Panc1 (cell line): ENCODE measurements at regions not wholly inside any gene's neighbourhood (a gene's known extent, or its start where the extent isn't known, plus 50 kb on each side); places are given as distances from the start of the nearest gene placed in this dataset.
"Not testable (repeated sequence)": the region's sequence is repeated elsewhere in the genome, so short reads cannot be mapped to it uniquely, and the experiment has no call there.

Experiments
- ATAC-seq: fragments of 200-7000 bp; cut with Tn5 transposase; 2 replicates; pipeline ENCODE4 v1.9.1; 2020; ENCODE audit warnings: mild to moderate bottlenecking, moderate library complexity
- BruUV-seq: library from RNA; stranded (reverse); fragments of 400-500 nt; replicated peaks from 2 replicates; lab custom pipeline; 2021; lab: Mats Ljungman, UMichigan
- CTCF ChIA-PET: fragments of 300-600 bp; sonication (Branson Sonifier 250); formaldehyde crosslinking; loops from one replicate; lab custom pipeline; 2022; ENCODE audit warnings: antibody characterized with exemption; lab: Charles Lee
- POLR2A ChIA-PET: fragments of 300-600 bp; sonication (Branson Sonifier 250); formaldehyde crosslinking; loops from one replicate; lab custom pipeline; 2022; ENCODE audit warnings: antibody characterized with exemption; lab: Charles Lee
- DNase-seq: peaks from one replicate; pipeline ENCODE4 v3.0.0-alpha.2; 2010; ENCODE audit warnings: low read depth, low spot score
- H3K27ac ChIP-seq: 2 replicates; pipeline ENCODE4 v1.5.1; 2011; ENCODE audit warnings: mild to moderate bottlenecking, low read length, inconsistent platforms
- H3K27me3 ChIP-seq: fragments of 200-500 bp; sonication (Bioruptor generic); 2 replicates; pipeline ENCODE4 v1.6.0; 2014; ENCODE audit warnings: low read length, inconsistent platforms; ENCODE audit not compliant: control insufficient read depth, insufficient read depth
- H3K36me3 ChIP-seq: fragments of 200-500 bp; sonication (Bioruptor generic); 2 replicates; pipeline ENCODE4 v1.5.1; 2014; ENCODE audit warnings: inconsistent platforms, mild to moderate bottlenecking, low read length, moderate library complexity; ENCODE audit not compliant: control insufficient read depth, insufficient read depth
- H3K4me1 ChIP-seq: 2 replicates; pipeline ENCODE4 v1.5.1; 2011; ENCODE audit warnings: inconsistent platforms, mild to moderate bottlenecking, low read length, moderate library complexity; ENCODE audit not compliant: control insufficient read depth, insufficient read depth
- H3K4me3 ChIP-seq, 2 experiments: 2 replicates each; pipeline ENCODE4 v1.5.1; 2011 to 2012; ENCODE audit warnings: low read depth in 2 of 2, low read length in 2 of 2, mild to moderate bottlenecking in 2 of 2, inconsistent platforms in 1 of 2, moderate library complexity in 1 of 2
- H3K9me3 ChIP-seq: fragments of 200-500 bp; sonication (Bioruptor generic); 2 replicates; pipeline ENCODE4 v1.5.1; 2014; ENCODE audit warnings: low read depth, mild to moderate bottlenecking, inconsistent platforms, low read length, moderate library complexity; ENCODE audit not compliant: control insufficient read depth, insufficient read depth
- CTCF ChIP-seq: fragments of 450-650 bp; IDR thresholded peaks from 2 replicates; pipeline ENCODE4 v1.5.1; 2017; ENCODE audit warnings: mild to moderate bottlenecking
- in situ Hi-C: cut with HindIII; loops from 2 replicates; pipeline ENCODE4 v1.10.0; 2016; ENCODE audit warnings: low sequenced_read_pairs, low pct_unique_long_range_greater_than_20kb
- intact Hi-C: fragments of 100-400 bp; cut with micrococcal nuclease; formaldehyde crosslinking; loops from one replicate; pipeline ENCODE4 v1.10.0; 2022; ENCODE audit not compliant: unreplicated experiment

DNA sequence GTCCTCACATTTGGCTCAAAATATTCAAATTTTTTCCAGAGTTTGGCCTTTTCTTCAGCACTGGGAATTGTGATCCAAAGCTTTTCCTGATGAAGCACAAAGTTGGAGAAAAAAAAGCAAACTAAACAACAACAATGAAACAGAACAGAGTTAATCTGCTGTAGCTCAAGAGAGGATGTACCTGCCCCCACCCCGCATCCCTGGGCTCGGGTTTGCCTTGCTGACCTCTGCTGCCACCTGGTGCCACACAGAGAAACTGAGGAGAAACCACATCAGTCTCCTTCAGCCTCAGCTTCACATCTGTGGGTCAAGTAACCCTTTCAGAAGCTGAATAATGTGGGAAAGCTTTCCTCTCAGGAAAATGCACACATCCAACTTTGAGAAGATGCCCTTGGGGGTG is 290.4 kb downstream of the RTP5 start:
- POLR2A ChIA-PET, H3K4me1 ChIP-seq, H3K27me3 ChIP-seq, intact Hi-C loops, DNase-seq, ATAC-seq, BruUV-seq, H3K36me3 ChIP-seq, H3K4me3 ChIP-seq, in situ Hi-C loops, H3K9me3 ChIP-seq, H3K27ac ChIP-seq, CTCF ChIA-PET: not testable (repeated sequence)
- TF ChIP-seq CTCF, result peak; percentile 71

DNA sequence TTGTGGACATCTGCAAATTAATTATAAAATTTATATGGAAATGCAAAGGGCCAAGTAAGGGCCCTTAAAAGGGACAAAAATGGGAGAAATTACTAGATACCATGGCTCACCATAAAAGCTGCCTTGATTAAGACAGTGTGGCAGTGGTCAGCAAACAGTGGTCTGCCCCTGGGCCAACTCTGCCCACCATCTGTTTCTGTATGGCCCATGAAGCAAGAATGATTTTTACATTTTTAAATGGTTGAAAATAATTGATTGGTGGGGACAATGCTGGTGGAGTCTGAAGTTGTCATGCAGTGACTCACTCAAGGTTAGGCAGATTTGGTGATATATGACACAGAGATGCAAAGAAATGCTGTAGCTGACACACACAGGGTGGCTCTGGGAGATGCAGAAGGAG is 295.6 kb downstream of the RTP5 start:
- H3K4me1 ChIP-seq, H3K36me3 ChIP-seq, H3K4me3 ChIP-seq, DNase-seq, H3K9me3 ChIP-seq, H3K27me3 ChIP-seq, POLR2A ChIA-PET, intact Hi-C loops, ATAC-seq, in situ Hi-C loops, H3K27ac ChIP-seq, CTCF ChIA-PET, BruUV-seq: not testable (repeated sequence)

- H3K27me3 ChIP-seq, H3K4me3 ChIP-seq, POLR2A ChIA-PET, ATAC-seq, H3K4me1 ChIP-seq, in situ Hi-C loops, H3K9me3 ChIP-seq, H3K36me3 ChIP-seq, CTCF ChIA-PET, H3K27ac ChIP-seq, BruUV-seq, intact Hi-C loops, DNase-seq: not testable (repeated sequence)
These were observed 301.8 kb downstream of the RTP5 start for GRCh38 chr2:242171290-242171689.
